Amygdala (tissue), 56 donors: ENCODE measurements at regions not wholly inside any gene's neighbourhood (a gene's known extent, or its start where the extent isn't known, plus 50 kb on each side); places are given as distances from the start of the nearest gene placed in this dataset.

Source experiments
- DNase-seq, 56 donors: peaks; one replicate each; lab custom pipeline; 2025; lab: John Stamatoyannopoulos, UW

DNA sequence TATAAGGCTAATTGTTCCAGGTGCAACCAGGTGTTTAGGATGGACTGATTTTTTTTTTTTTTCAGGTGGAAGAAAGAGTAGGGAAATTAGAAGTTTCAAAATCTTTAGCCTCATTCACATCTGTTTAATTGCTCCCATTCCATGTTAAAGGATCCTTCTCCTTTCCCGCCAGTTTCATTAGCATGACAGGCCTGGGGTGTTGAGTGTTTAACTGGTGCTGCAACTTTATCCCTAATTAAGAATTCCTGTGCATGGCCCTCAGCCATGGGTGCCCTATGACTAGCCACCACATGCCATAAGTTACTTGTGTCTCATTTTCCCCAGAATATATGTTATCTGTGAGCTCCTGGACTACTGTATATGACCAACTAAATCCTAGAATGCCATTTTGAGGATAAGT is 501.4 kb downstream of the NSUN3 start:
- DNase-seq = no peak

DNA sequence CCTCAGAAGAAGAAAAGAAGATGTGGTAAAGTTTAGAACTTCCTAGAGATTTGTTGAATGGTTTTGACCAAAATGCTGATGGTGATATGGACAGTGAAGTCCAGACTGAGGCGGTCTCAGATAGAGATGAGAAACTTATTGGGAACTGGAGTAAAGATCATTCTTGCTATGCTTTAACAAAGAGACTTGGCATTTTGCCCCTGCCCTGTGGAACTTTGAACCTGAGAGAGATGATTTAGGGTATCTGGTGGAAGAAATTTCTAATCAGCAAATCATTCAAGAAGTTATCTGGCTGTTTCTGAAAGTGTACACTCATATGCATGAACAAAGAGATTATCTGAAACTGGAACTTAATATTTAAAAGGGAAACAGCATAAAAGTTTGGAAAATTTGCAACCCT is 505.2 kb downstream of the NSUN3 start:
- DNase-seq = no peak

DNA sequence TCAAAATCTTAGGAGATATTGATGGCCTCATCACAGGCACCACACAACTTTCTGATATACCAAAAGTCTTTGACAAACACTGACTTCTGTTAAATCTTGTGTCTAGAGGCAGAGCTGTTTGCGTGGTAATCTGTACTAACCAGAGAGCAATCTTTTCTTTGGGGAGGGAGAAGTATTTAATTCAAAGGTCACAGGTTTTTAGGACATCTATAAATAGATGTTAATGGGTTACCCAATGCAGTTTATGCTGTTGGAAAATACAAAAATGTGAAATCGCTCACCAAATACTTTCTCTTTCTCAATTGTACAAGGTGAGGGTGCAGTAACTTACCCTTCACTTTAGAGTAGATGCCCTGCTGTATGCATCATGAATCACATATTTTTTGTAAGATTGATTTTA is 510.5 kb downstream of the NSUN3 start:
- no peak for DNase-seq

DNA sequence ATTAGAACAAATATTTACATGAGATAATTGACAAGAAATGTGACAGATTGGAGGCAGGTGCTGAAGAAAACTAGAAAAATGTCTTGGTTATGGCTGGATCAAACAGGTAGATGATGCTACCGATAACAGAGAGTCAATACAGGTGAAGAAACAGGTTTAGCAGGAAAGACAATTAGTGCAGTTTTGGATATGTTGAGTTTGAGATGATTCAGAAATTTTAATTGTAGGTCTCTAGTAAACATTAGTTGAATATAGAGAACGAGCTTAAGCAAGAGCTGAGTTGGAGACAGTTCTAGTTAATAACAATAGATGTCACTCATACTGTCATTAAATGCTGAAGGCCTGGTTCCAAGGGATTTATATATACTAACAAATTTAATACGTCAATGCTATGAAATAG is 524.4 kb downstream of the NSUN3 start:
- DNase-seq = no peak

DNA sequence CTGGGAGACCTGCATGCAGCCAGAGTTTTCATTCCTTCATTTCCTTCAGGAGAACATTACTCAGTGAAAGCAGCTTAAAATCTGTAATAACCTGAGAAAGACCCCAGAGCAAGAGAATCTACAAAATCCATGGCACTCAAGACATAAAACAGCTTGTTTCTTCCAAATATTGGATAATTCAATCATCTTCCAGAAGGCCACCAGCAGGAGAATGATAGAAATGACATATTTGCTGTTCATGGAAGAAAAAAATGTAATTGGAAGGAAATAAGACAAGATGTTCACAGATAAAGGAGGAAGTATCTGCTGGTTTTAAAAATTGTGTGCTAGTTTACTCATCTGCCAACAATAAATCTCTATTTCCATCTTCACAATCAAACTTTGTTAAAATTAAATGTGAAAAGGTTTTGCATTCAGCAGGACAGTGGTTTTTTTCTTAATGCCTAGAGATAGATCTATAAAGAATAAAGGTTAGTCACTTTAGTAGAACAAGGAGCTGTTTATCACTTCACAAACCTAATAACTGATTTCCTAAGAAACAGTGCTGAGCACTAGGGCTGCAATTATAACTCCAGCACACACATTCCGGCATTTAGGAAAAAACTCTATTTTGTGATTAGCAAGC is 530.8 kb downstream of the NSUN3 start:
- DNase-seq = no peak

DNA sequence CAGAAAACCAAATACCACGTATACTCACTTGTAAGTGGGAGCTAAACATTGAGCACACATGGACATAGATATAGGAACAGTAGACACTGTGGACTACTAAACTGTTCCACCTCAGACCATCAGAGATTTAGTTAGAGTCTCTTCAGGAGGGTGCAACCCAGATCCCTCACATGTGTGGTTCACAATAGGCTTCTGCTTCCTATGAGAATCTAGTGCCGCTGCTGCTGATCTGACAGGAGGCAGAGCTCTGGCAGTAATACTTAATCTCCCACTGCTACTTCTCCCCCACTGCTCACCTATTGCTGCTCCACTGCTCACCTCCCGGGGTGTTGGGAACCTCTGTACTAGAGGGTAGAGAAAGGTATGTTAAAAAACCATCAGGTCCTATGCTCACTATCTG is 533.3 kb downstream of the NSUN3 start:
- no peak for DNase-seq

DNA sequence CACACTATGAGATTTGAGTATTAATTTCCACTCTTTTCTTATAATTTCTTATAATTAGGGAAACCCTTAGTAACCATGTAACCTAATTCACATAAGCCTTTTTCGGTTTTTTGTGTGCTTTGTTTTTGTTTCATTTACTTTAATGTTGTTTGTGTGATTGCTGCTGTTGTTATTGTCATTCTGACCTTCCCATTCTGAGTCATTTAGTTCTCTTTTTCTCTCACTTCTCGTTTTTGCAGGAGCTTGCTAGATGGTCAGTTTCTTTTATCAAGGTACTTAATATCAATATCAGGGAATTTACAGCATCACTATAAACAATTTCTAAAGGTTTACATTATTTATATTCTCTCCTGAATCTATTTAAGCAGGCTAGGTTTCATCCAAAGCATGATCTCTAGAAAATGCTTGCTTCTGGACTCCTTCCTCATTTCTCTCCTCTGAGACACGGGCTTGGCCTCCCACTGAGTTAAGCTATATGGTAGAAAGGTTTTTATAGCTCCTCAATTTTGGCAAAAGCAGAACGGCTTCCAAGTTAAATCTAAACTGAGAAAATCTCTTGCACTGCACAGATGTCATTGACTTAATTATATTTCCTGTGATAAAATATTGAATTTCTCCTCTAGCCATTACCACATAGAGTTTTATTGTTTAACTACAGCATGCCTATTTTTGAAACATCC is 534.2 kb downstream of the NSUN3 start:
- no peak for DNase-seq

DNA sequence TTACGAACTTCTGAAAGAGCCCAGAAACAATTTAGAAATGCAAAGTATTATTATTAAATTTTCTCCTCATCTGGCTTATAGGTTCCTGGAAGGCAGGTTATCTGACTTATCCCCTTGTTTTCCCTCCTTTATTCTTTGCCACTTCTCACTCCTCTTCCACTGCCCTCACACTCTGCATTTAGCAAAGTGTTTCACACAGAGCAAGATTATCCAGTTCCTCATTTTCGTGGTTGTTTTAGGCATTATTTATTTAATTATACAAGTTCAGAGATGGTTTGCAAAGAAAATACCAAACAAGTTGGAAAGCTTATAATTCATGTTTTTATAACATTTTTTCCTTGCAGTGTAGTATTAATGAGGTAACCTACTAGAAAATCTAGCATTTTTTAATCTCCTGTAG is 544.9 kb downstream of the NSUN3 start:
- no peak for DNase-seq

DNA sequence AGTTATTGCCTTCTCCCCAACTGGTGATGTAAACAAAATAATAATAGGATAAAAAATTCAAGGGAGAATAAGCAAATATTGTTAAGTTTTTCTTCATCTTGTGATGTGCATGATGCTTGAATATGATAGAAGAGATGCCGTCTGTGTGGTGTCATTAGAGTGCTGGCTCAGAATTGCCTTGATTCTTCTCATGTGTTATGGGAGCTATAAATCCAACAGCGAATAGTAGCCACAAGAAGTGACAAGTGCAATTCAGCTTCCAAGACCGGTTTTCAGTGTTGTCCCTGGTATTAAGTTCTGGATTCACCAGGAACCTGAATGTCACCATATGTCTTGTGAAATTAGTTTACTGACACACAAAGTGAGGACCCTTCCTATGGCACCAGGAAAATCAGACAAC is 547.0 kb downstream of the NSUN3 start:
- no peak for DNase-seq

DNA sequence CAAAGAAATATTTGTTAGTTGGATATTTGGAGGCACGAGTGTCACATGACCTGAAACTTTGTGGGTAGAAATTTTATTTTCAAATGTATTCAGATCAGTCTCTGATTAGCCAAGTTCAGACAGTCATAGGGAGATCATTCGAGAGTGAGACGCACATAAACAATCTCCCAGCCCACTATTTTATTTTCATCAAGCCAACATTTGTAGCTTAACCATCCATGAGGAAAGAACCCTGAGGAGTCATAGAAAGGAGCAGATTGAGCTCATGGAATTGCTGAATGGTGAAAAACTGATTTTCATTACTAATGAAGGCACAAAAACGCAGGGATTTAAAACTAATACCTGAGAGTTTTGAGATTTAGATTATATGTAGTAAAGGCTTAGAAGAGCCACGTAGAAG is 548.7 kb downstream of the NSUN3 start:
- no peak for DNase-seq

DNA sequence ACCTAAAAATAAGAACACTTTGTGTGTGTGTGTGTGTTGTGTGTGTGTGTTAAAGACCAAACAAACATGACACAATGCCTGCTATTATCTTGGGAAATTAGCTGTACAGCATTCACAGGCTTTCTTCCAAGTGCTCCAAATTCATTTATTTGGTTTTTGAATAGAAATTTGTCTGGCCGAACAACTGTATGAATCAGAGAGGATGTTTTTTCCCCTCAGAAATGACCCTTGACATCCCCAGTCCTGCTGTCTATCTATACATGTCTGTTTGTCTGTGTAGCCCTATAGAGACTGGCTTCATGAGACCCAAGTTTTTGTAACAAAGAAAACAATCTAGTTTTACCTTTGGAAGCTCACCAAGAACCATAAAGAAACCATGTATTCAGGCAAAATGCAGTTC is 549.8 kb downstream of the NSUN3 start:
- DNase-seq = no peak

DNA sequence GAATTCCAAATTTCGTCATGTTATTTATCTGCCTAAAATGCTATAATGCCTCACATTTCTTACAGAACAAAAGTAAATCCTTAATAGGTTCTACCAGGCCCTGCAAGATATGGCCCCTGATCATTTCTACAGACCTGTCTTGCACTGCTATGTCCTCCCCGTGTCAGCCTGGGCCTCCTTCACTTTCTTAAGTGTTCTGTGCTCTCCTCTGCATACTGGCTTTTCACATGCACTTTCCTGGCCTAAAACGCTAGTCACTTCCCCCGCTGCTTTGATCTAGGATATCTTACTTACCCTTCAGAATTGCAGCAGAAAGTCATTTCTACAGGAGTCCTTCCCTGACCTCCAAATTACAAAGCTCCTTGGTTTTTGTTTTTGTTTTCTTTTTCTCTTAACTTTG is 551.3 kb downstream of the NSUN3 start:
- DNase-seq = no peak

DNA sequence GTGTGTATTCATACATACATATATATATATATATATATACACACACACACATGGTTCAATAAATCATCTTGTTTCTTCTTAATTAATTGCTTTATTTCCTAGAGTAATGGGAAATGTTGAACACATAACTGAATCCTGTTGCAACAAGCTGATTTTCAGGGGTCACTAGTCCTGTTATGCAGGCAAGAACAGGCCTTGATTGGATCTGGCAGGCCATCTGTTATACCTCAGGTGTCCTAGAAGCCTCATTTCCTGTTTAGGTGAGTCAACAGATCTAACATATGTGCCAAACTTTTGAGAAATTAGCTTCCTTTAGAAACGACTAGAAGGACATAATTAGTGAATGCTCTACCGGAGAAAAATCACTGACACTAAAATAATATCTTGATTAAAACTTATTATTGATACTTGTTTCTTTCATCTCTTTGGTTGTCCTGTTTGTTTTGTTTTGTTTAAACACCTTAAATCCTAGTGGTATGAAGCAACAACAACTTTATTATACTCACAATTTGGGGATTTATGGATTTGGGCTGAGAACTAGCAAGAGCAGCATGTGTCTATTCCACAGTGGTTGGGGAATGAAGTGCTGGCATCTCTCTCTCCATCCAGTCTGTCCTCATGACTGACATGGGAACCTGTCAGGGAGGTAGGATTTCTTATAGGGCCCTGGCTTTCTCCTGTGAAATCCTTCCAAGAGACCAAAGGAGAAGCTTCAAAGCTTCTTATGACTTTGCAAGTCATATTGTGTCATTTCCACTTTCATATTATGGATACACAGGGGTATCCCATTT is 552.6 kb downstream of the NSUN3 start:
- DNase-seq = no peak

DNA sequence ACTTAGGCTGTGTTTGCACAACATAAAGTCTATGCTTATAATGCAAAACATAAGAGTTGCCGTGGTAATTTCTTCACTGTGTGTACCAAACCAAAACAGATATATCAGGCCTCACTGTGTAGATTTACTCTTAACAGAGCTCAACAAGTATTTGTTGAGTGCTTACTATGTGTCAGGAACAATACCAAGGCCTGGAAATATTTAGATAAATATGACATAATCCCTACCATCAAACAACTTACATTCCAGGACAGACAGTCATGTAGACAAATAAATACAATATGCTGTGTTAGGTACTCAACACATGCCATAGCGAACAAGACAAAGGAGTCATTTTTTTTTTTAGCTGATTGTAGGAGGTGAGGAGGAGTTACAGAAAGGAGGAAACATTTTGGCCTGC is 554.0 kb downstream of the NSUN3 start:
- no peak for DNase-seq

DNA sequence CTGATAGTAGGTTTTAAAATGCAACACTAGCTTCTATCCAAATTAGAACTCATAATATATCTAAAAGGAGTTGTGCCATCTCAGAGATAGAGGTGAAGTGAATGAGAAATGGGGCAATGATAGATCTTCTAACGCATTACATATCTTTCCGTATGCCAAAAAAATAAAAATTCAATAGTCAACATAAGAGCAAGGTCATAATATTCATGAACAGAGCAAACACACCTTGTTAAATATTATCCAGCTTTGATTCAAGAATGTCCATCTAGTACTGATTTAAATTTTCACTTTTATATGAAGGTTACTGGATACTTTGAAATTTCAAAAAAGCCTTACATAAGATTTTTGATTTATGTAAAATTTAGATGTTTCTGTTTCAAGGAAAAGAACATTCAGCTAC is 554.5 kb downstream of the NSUN3 start:
- no peak for DNase-seq

DNA sequence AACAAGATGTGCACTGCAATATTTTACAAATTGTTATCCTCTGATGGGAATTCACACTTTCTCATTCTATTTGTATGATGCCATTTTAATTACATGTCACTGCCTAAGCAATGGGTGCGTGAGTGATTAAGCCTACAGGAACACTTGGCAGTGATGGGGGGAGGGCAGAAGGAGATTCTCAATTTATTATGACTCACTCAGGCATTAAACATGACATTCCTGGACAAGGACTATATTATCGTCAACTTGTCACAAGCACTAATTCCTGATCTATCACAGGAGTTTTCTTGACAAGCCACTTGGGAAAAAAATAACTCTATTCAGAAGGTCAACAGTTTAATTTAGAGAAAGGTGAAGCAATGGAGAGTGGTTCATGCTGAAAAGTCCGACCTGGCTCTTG is 556.8 kb downstream of the NSUN3 start:
- no peak for DNase-seq

DNA sequence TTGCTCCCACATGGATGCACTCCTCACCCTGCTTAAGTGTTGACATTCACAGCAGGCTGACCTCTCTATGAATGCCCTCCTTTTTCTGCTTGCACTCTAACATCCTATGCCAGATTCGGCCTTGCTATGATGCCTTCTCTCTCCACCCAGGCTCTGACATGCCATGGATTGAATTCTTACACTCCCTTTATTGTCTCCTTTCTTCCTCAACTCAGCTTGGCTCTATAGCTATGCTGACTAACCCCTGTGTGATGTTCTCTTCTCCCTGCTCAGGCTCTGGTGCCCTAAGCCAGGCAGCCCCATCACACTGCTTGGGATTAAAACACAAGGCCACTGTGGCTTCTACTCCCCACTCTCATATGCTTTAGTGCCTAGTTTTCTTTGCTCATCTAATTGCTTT is 563.7 kb downstream of the NSUN3 start:
- DNase-seq = no peak

DNA sequence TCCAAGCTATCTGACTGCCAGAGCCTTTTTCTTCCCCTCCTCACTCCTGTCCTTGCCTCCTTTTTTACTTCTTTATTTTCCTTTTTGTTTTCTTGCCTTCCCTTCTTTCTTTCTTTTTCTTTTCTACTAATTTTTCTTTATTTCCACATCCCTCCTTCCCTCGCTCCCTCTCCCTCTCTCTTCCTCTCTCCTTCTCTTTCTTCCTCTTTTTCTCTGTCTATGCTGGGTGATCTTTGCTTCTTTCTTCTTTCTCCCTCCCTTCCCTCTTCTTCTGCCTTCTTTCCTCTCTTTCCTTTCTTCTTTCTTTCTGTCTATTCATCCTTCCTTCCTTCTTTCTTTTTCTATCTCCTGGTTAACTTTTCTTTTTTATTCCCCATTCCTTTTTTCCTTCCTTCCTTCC is 564.8 kb downstream of the NSUN3 start:
- no peak for DNase-seq

DNA sequence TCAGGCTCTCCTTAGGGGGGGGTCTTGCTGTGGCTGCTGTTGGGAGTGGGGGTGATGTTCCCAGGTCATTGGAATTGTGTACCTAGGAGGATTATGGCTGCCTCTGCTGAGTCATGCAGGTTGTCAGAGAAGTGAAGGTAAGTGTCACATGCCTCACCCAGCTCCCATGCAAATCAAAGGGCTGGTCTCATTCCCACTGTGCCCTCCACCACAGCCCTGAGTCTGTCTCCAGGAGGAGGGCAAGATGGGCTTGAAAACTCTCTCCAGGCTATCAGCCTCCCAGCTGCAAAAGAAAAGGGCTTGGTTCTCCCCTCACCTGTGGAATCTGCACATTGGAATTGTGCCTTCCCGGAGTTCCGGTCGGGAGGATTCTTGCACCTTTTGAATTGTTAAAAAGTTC is 580.5 kb downstream of the NSUN3 start:
- no peak for DNase-seq

DNA sequence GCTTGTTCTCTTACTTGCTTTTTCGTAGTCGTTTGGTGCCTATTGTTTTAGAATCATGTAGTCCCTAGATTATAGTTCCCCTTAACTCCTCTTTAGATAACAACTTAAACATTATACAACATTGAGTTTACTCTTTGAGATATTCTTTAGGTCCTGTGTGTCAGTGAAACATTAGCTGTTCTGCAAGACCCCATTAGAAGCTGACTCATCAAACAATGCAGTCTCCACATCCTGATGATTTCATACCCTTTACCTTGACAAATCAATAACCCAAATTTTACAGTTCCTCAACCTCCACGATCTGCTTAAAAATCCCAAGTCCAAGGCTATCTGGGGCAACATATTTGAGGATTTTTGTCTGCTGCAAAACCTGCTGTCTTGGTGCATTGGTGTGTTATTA is 582.9 kb downstream of the NSUN3 start:
- DNase-seq = no peak

DNA sequence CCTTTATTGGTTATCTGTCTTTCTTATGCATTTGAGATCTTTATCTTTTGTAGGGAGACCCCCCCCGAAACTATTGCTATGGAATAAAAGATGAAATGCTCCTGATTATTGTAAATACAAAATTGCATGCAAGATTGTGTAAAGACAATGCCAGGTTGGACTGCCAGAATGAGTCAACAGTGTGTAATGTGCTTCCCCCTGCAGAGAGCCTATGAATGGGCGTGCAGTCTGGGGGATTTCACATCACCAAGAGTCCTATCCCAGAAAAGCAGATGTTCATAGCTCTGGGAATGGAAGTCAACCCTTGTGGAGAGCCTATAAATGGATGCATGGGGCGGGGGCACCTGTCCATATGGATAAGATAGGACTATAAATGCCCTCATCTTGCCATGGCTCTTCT is 584.3 kb downstream of the NSUN3 start:
- no peak for DNase-seq
